ENCODE measurements at regions not wholly inside any gene's neighbourhood (a gene's known extent, or its start where the extent isn't known, plus 50 kb on each side); places are given as distances from the start of the nearest gene placed in this dataset.

GRCh38 chr2:64904413-64905329 is 84.5 kb upstream of the SLC1A4 start:
- no CpG with 5 or more reads among the region's 11 CpGs for WGBS (ENCODE audit: insufficient coverage, low lambda C conversion rate)
- H3K36me3 ChIP-seq (ENCODE audit: control insufficient read depth, insufficient read depth, low read length): no peaks in the 10 kb centered on the region
- H3K4me1 ChIP-seq (ENCODE audit: control insufficient read depth, insufficient read depth, low read length): no peaks in the 10 kb centered on the region
- H3K27ac ChIP-seq (ENCODE audit: low read length): no peak overlapping the region
- no peaks in the 10 kb centered on the region for H3K9me3 ChIP-seq (ENCODE audit: control insufficient read depth, low read depth, low read length)
- no peak overlapping the region for H3K4me3 ChIP-seq (ENCODE audit: low read length)
- no peaks in the 10 kb centered on the region for H3K27me3 ChIP-seq (ENCODE audit: control insufficient read depth, insufficient read depth, low read length)
- DNase-seq: no peak

DNA sequence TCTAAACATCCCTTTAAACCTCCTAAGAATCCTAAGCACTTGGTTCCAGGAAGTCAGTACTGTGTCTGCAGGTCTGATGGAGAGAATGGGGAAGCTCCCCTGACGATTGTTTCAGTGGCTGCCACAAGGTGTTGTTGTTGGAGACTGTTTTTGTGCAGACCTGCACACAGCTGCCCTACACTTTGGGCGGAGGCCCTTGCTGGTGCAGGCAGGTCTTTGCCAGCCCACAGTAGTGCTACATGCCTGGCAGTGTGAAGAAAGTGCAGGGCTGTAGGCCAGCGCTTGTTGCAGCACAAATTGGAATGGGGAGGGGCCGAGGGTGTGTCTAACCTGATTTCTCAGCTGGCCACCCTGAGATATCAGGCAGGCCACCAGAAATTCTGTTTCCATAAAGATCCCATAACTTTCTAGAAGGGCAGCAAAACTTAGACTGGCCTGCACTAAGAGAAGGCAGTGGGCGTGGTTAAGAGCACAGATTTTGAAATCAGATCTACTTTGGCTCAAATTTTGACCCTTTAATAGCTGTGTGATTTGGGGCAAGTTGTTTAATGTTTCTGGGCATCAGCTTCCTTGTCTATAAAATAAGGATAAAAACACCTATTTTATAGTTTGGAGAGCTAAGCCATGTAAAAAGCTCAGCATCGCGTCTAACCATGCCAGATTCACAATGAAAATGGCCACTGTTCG is 83.7 kb upstream of the SLC1A4 start:
- Histone ChIP-seq H3K9me3 (ENCODE audit: control insufficient read depth, low read depth, low read length) (no peaks in the 10 kb centered on the region), H3K4me1 (ENCODE audit: control insufficient read depth, insufficient read depth, low read length) (no peaks in the 10 kb centered on the region), H3K4me3 (ENCODE audit: low read length) (no peak overlapping the region), H3K36me3 (ENCODE audit: control insufficient read depth, insufficient read depth, low read length) (no peaks in the 10 kb centered on the region), H3K27me3 (ENCODE audit: control insufficient read depth, insufficient read depth, low read length) (no peaks in the 10 kb centered on the region), H3K27ac (ENCODE audit: low read length) (no peak overlapping the region)
- no peak for DNase-seq
- WGBS (ENCODE audit: insufficient coverage, low lambda C conversion rate): 87% methylated on average over 3 of the region's 8 CpGs

DNA sequence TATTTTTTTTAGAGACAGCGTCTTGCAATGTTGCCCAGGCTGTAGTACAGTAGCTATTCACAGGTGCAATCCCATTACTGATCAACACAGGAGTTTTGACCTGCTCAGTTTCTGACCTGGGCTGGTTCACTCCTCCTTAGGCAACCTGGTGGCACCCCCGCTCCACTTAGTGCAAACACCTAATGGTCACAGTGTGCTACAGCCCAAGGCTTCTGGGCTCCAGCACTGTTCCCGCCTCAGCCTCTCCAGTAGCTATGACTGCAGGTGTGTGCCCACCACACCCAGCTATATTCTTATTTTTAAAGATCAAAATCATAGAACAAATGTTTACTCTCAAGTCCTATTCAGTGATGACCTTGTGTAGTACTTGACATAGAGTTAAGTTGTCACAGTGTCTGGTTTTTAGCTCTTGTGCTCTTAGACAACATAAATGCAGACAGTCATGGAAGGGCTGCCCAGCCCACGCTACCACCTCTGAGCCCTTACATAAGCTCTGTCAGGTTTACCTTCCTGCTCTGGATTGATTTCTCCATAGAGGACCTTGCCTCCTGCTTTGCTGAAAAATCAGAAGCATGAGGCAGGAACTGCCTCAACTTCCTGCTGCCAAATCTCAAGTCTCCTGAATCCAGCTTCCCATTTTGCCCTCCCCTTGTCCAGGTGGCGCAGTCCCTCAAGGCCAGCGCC is 82.2 kb upstream of the SLC1A4 start:
- Histone ChIP-seq H3K27me3 (ENCODE audit: control insufficient read depth, insufficient read depth, low read length) (no peaks in the 10 kb centered on the region), H3K36me3 (ENCODE audit: control insufficient read depth, insufficient read depth, low read length) (no peaks in the 10 kb centered on the region), H3K27ac (ENCODE audit: low read length) (no peak overlapping the region), H3K4me1 (ENCODE audit: control insufficient read depth, insufficient read depth, low read length) (no peaks in the 10 kb centered on the region), H3K4me3 (ENCODE audit: low read length) (no peak overlapping the region), H3K9me3 (ENCODE audit: control insufficient read depth, low read depth, low read length) (no peaks in the 10 kb centered on the region)
- DNase-seq: no peak
- 73% methylated on average over 2 of the region's 6 CpGs for WGBS (ENCODE audit: insufficient coverage, low lambda C conversion rate)

- Histone ChIP-seq H3K27me3 (ENCODE audit: control insufficient read depth, insufficient read depth, low read length) (no peaks in the 10 kb centered on the region), H3K4me3 (ENCODE audit: low read length) (no peak overlapping the region), H3K9me3 (ENCODE audit: control insufficient read depth, low read depth, low read length) (no peaks in the 10 kb centered on the region), H3K27ac (ENCODE audit: low read length) (no peak overlapping the region), H3K36me3 (ENCODE audit: control insufficient read depth, insufficient read depth, low read length) (no peaks in the 10 kb centered on the region), H3K4me1 (ENCODE audit: control insufficient read depth, insufficient read depth, low read length) (no peaks in the 10 kb centered on the region)
- WGBS (ENCODE audit: insufficient coverage, low lambda C conversion rate): no CpG with 5 or more reads among the region's 2 CpGs
- no peak for DNase-seq
These were observed 80.8 kb upstream of the SLC1A4 start for GRCh38 chr2:64908406-64908805.

DNA sequence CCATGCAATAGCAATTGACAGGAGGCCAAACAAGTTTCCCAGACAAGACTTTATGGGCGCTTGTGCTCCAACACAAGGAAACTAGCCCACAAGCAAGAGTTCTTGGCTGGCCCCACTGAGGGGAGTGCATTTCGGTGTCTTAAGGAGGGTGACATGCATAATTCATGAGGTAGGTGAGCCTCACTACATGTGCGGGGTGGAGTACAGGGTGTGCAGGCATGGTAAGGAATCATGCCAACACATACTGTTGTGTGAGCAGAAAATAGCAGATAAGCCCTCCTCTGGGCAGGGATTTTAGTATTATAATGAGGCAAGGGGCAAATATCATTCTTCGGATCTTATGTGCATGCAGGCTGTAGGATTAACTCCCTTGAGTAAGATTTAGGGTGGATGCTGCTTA is 78.7 kb upstream of the SLC1A4 start:
- Histone ChIP-seq H3K36me3 (ENCODE audit: control insufficient read depth, insufficient read depth, low read length) (no peaks in the 10 kb centered on the region), H3K9me3 (ENCODE audit: control insufficient read depth, low read depth, low read length) (no peaks in the 10 kb centered on the region), H3K4me1 (ENCODE audit: control insufficient read depth, insufficient read depth, low read length) (no peaks in the 10 kb centered on the region), H3K27me3 (ENCODE audit: control insufficient read depth, insufficient read depth, low read length) (no peaks in the 10 kb centered on the region), H3K4me3 (ENCODE audit: low read length) (no peak overlapping the region), H3K27ac (ENCODE audit: low read length) (no peak overlapping the region)
- WGBS (ENCODE audit: insufficient coverage, low lambda C conversion rate): no CpG with 5 or more reads among the region's 4 CpGs
- no peak for DNase-seq

DNA sequence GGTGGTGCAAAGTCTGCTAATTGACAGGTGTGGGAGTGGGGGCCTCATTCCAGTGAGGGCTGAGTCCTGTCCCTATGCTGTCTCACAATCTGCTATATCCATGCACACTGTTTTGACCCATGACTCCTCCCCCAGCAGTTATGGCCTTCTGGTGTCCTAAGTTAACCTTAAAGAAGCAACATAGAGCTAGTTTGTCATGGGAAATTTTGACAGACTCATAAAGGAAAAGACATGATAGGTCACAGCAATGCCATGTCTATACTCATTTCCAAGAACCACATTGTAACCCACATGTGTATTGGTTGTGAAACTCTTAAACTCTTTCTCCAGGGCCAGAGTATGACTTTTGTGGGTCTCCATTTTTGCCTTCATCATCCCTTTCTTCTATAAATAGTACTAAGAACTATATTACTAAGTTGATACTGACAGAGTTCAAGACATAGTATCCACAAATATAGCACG is 78.2 kb upstream of the SLC1A4 start:
- Histone ChIP-seq H3K36me3 (ENCODE audit: control insufficient read depth, insufficient read depth, low read length) (no peaks in the 10 kb centered on the region), H3K27ac (ENCODE audit: low read length) (no peak overlapping the region), H3K4me3 (ENCODE audit: low read length) (no peak overlapping the region), H3K4me1 (ENCODE audit: control insufficient read depth, insufficient read depth, low read length) (no peaks in the 10 kb centered on the region), H3K9me3 (ENCODE audit: control insufficient read depth, low read depth, low read length) (no peaks in the 10 kb centered on the region), H3K27me3 (ENCODE audit: control insufficient read depth, insufficient read depth, low read length) (no peaks in the 10 kb centered on the region)
- WGBS (ENCODE audit: insufficient coverage, low lambda C conversion rate): no CpG with 5 or more reads among the region's 1 CpG
- DNase-seq: peak in 1 of 2 donors; percentile 36

DNA sequence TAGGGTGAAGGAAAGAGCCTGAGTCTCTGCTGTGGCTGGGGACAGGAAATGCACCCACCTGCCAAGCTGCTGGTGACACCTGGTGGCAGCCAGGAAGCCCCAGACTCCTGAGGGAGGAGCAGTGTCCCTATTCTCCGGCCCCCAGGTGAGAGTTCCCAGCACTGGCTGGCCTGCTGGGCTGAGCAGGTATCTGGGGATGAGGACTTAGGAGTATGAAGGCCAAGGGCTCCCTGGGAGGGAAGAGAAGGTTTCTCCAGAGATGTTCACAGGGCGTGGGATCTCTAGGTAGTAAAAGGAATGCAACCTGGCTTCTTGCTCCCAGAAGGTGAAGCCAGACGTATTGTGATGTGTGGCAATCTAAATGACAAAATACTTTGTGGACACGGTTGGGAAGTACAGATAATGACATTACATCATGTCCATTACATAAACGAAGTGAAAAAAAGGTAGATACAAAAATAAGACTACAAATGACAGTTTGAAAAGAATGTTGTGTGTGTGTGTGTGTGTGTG is 75.8 kb upstream of the SLC1A4 start:
- Histone ChIP-seq H3K36me3 (ENCODE audit: control insufficient read depth, insufficient read depth, low read length) (no peaks in the 10 kb centered on the region), H3K27me3 (ENCODE audit: control insufficient read depth, insufficient read depth, low read length) (no peaks in the 10 kb centered on the region), H3K9me3 (ENCODE audit: control insufficient read depth, low read depth, low read length) (no peaks in the 10 kb centered on the region), H3K4me3 (ENCODE audit: low read length) (no peak overlapping the region), H3K27ac (ENCODE audit: low read length) (no peak overlapping the region), H3K4me1 (ENCODE audit: control insufficient read depth, insufficient read depth, low read length) (no peaks in the 10 kb centered on the region)
- WGBS (ENCODE audit: insufficient coverage, low lambda C conversion rate): 60% methylated on average over 1 of the region's 5 CpGs
- DNase-seq: no peak

DNA sequence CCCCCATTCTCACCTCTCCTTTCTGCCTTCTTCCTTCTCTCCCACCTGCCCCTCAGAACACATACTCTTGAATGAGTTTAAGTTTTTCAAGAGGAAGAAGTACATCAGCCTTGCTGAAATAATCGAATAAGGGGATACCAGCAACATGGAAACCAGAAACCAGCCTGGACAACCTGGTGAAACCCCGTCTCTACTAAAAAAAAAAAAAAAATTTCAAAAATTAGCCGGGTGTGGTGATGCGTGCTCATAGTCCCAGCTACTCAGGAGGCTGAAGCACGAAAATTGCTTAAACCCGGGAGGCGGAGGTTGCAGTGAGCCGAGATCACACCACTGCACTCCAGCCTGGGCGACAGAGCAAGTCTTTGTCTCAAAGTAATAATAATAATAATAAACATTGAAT is 75.0 kb upstream of the SLC1A4 start:
- Histone ChIP-seq H3K27ac (ENCODE audit: low read length) (no peak overlapping the region), H3K36me3 (ENCODE audit: control insufficient read depth, insufficient read depth, low read length) (no peaks in the 10 kb centered on the region), H3K27me3 (ENCODE audit: control insufficient read depth, insufficient read depth, low read length) (no peaks in the 10 kb centered on the region), H3K4me3 (ENCODE audit: low read length) (no peak overlapping the region), H3K4me1 (ENCODE audit: control insufficient read depth, insufficient read depth, low read length) (no peaks in the 10 kb centered on the region), H3K9me3 (ENCODE audit: control insufficient read depth, low read depth, low read length) (no peaks in the 10 kb centered on the region)
- WGBS (ENCODE audit: insufficient coverage, low lambda C conversion rate): 93% methylated on average over 5 of the region's 9 CpGs
- DNase-seq: no peak

GRCh38 chr2:64914735-64915509 is 74.3 kb upstream of the SLC1A4 start:
- no peaks in the 10 kb centered on the region for H3K36me3 ChIP-seq (ENCODE audit: control insufficient read depth, insufficient read depth, low read length)
- H3K4me1 ChIP-seq (ENCODE audit: control insufficient read depth, insufficient read depth, low read length): no peaks in the 10 kb centered on the region
- H3K4me3 ChIP-seq (ENCODE audit: low read length): no peak overlapping the region
- H3K9me3 ChIP-seq (ENCODE audit: control insufficient read depth, low read depth, low read length): no peaks in the 10 kb centered on the region
- no peak overlapping the region for H3K27ac ChIP-seq (ENCODE audit: low read length)
- WGBS (ENCODE audit: insufficient coverage, low lambda C conversion rate): 29% methylated on average over 2 of the region's 7 CpGs
- no peak for DNase-seq
- no peaks in the 10 kb centered on the region for H3K27me3 ChIP-seq (ENCODE audit: control insufficient read depth, insufficient read depth, low read length)

GRCh38 chr2:64915510-64915900 is 73.7 kb upstream of the SLC1A4 start:
- H3K36me3 ChIP-seq (ENCODE audit: control insufficient read depth, insufficient read depth, low read length): no peaks in the 10 kb centered on the region
- 14% methylated on average over 1 of the region's 3 CpGs for WGBS (ENCODE audit: insufficient coverage, low lambda C conversion rate)
- no peak for DNase-seq
- no peak overlapping the region for H3K27ac ChIP-seq (ENCODE audit: low read length)
- no peaks in the 10 kb centered on the region for H3K4me1 ChIP-seq (ENCODE audit: control insufficient read depth, insufficient read depth, low read length)
- no peaks in the 10 kb centered on the region for H3K9me3 ChIP-seq (ENCODE audit: control insufficient read depth, low read depth, low read length)
- no peak overlapping the region for H3K4me3 ChIP-seq (ENCODE audit: low read length)
- no peaks in the 10 kb centered on the region for H3K27me3 ChIP-seq (ENCODE audit: control insufficient read depth, insufficient read depth, low read length)
